Nephron progenitor cell (in vitro differentiated cells): ENCODE measurements at regions not wholly inside any gene's neighbourhood (a gene's known extent, or its start where the extent isn't known, plus 50 kb on each side); places are given as distances from the start of the nearest gene placed in this dataset.

Experiments
- DNase-seq: peaks from one replicate; pipeline ENCODE4 v3.0.0; 2021
- H3K27ac Mint-ChIP-seq: 2 replicates; pipeline ENCODE4 v1.8.0; 2021; ENCODE audit warnings: mild to moderate bottlenecking, moderate library complexity, mixed read lengths
- H3K27me3 Mint-ChIP-seq: 2 replicates; pipeline ENCODE4 v1.8.0; 2021; ENCODE audit warnings: mild to moderate bottlenecking, low read depth, mixed read lengths; ENCODE audit not compliant: poor library complexity
- H3K36me3 Mint-ChIP-seq: 2 replicates; pipeline ENCODE4 v1.8.0; 2021; ENCODE audit warnings: low read depth, mixed read lengths
- H3K4me1 Mint-ChIP-seq: 2 replicates; pipeline ENCODE4 v1.8.0; 2021; ENCODE audit warnings: mixed read lengths
- H3K4me3 Mint-ChIP-seq: 2 replicates; pipeline ENCODE4 v1.8.0; 2021; ENCODE audit warnings: mild to moderate bottlenecking, moderate library complexity, mixed read lengths
- H3K9me3 Mint-ChIP-seq: 2 replicates; pipeline ENCODE4 v1.8.0; 2021; ENCODE audit warnings: mild to moderate bottlenecking, moderate library complexity, mixed read lengths
- CTCF ChIP-seq: fragments of 200-600 bp; sonication (generic); IDR thresholded peaks from 2 replicates; pipeline ENCODE4 v1.5.0; 2021; ENCODE audit warnings: antibody characterized with exemption

GRCh38 chr17:14015271-14015670, 54.0 kb upstream of the COX10 start:
- TF ChIP-seq CTCF, result no peak
- Mint-ChIP-seq H3K36me3 (peaks cover 16% of the 10 kb centered on the region), H3K4me3 (no peak overlapping the region), H3K9me3 (no peaks in the 10 kb centered on the region), H3K27me3 (no peaks in the 10 kb centered on the region), H3K4me1 (no peaks in the 10 kb centered on the region), H3K27ac (no peak overlapping the region)
- DNase-seq, result no peak

- no peak for TF ChIP-seq CTCF
- Mint-ChIP-seq H3K9me3 (no peaks in the 10 kb centered on the region), H3K36me3 (peaks cover 16% of the 10 kb centered on the region), H3K4me3 (no peak overlapping the region), H3K27me3 (no peaks in the 10 kb centered on the region), H3K27ac (no peak overlapping the region), H3K4me1 (no peaks in the 10 kb centered on the region)
- no peak for DNase-seq
Observed at GRCh38 chr17:14016858-14017257, 52.4 kb upstream of the COX10 start.

- H3K27ac Mint-ChIP-seq, result no peak overlapping the region
- H3K4me3 Mint-ChIP-seq, result no peak overlapping the region
- no peaks in the 10 kb centered on the region for H3K9me3 Mint-ChIP-seq
- H3K36me3 Mint-ChIP-seq, result peaks cover 16% of the 10 kb centered on the region
- DNase-seq, result no peak
- H3K4me1 Mint-ChIP-seq, result no peaks in the 10 kb centered on the region
- H3K27me3 Mint-ChIP-seq, result no peaks in the 10 kb centered on the region
- TF ChIP-seq CTCF, result no peak
Observed at GRCh38 chr17:14019186-14019956, 49.9 kb upstream of the COX10 start.
